Mesenchymal stem cell (in vitro differentiated cells and primary cell): ENCODE measurements at regions not wholly inside any gene's neighbourhood (a gene's known extent, or its start where the extent isn't known, plus 50 kb on each side); places are given as distances from the start of the nearest gene placed in this dataset.

ENCODE experiments used
- DNase-seq: peaks from one replicate; pipeline ENCODE4 v3.0.0-alpha.2; 2013
- H2AFZ ChIP-seq: one replicate; pipeline ENCODE4 v1.6.1; 2013; ENCODE audit warnings: low read depth, mild to moderate bottlenecking, control low read depth, inconsistent platforms, low read length, moderate library complexity
- H2AK5ac ChIP-seq: 2 replicates; pipeline ENCODE4 v1.6.1; 2013; ENCODE audit warnings: low read length, moderate library complexity, mild to moderate bottlenecking, inconsistent platforms; ENCODE audit not compliant: severe bottlenecking
- H2BK120ac ChIP-seq: one replicate; pipeline ENCODE4 v1.6.1; 2013; ENCODE audit warnings: low read depth, mild to moderate bottlenecking, inconsistent platforms, low read length, moderate library complexity
- H2BK12ac ChIP-seq, 2 experiments: one replicate each; pipeline ENCODE4 v1.6.1; 2013; ENCODE audit warnings: inconsistent platforms in 2 of 2, low read length in 2 of 2, mild to moderate bottlenecking in 2 of 2, moderate library complexity in 2 of 2, control low read depth in 1 of 2
- H2BK15ac ChIP-seq: one replicate; pipeline ENCODE4 v1.6.1; 2013; ENCODE audit warnings: mild to moderate bottlenecking, low read depth, inconsistent platforms; ENCODE audit not compliant: poor library complexity, severe bottlenecking
- H2BK5ac ChIP-seq: 2 replicates; pipeline ENCODE4 v1.6.1; 2013; ENCODE audit warnings: low read depth, mild to moderate bottlenecking, low read length, control low read depth, inconsistent platforms; ENCODE audit not compliant: poor library complexity, severe bottlenecking
- H3K14ac ChIP-seq, 2 experiments: one replicate each; pipeline ENCODE4 v1.6.1; 2013; ENCODE audit warnings: inconsistent platforms in 2 of 2, low read length in 2 of 2, control low read depth in 1 of 2, mild to moderate bottlenecking in 1 of 2, moderate library complexity in 1 of 2
- H3K18ac ChIP-seq, 2 experiments: one replicate each; pipeline ENCODE4 v1.6.1; 2013; ENCODE audit warnings: inconsistent platforms in 2 of 2, low read length in 2 of 2, control low read depth in 1 of 2, low read depth in 1 of 2, mild to moderate bottlenecking in 1 of 2
- H3K23ac ChIP-seq, 2 experiments: one replicate each; pipeline ENCODE4 v1.6.1; 2013; ENCODE audit warnings: inconsistent platforms in 2 of 2, low read length in 2 of 2, mild to moderate bottlenecking in 2 of 2, moderate library complexity in 2 of 2, control low read depth in 1 of 2
- H3K27ac ChIP-seq: 2 replicates; pipeline ENCODE4 v1.5.1; 2013; ENCODE audit warnings: mild to moderate bottlenecking, moderate library complexity, low read length, control low read depth, inconsistent platforms; ENCODE audit not compliant: poor library complexity, severe bottlenecking
- H3K27me3 ChIP-seq, 2 experiments: 2 replicates each; pipeline versions ENCODE4 v1.6.1 to v1.7.0; 2013; ENCODE audit warnings: low read length in 2 of 2, mild to moderate bottlenecking in 2 of 2, moderate library complexity in 2 of 2, control low read depth in 1 of 2, inconsistent platforms in 1 of 2; ENCODE audit not compliant: control insufficient read depth in 1 of 2, insufficient read depth in 1 of 2
- H3K36me3 ChIP-seq, 2 experiments: 2 replicates each; pipeline versions ENCODE4 v1.6.1 to v1.7.0; 2013; ENCODE audit warnings: low read length in 2 of 2, control low read depth in 1 of 2, inconsistent platforms in 1 of 2, low read depth in 1 of 2, mild to moderate bottlenecking in 1 of 2; ENCODE audit not compliant: insufficient read depth in 2 of 2, control insufficient read depth in 1 of 2
- H3K4ac ChIP-seq, 2 experiments: one replicate each; pipeline ENCODE4 v1.6.1; 2013; ENCODE audit warnings: inconsistent platforms in 2 of 2, low read length in 2 of 2, mild to moderate bottlenecking in 2 of 2, moderate library complexity in 2 of 2, control low read depth in 1 of 2, low read depth in 1 of 2
- H3K4me1 ChIP-seq: 2 replicates; pipeline ENCODE4 v1.6.1; 2013; ENCODE audit warnings: low read depth, low read length, control low read depth; ENCODE audit not compliant: control insufficient read depth, insufficient read depth
- H3K4me2 ChIP-seq: 2 replicates; pipeline ENCODE4 v1.6.1; 2013; ENCODE audit warnings: low read length, mild to moderate bottlenecking, inconsistent platforms; ENCODE audit not compliant: poor library complexity, severe bottlenecking
- H3K4me3 ChIP-seq, 2 experiments: 2 replicates each; pipeline versions ENCODE4 v1.5.1 to v1.7.0; 2013; ENCODE audit warnings: low read length in 2 of 2, mild to moderate bottlenecking in 2 of 2, control low read depth in 1 of 2, low read depth in 1 of 2; ENCODE audit not compliant: insufficient read depth in 1 of 2
- H3K79me1 ChIP-seq: replicated peaks from 2 replicates; pipeline ENCODE4 v1.6.1; 2013; ENCODE audit warnings: mild to moderate bottlenecking, control low read depth, low read length, inconsistent platforms; ENCODE audit not compliant: poor library complexity, severe bottlenecking
- H3K9ac ChIP-seq: 2 replicates; pipeline ENCODE4 v1.7.0; 2013; ENCODE audit warnings: mild to moderate bottlenecking, low read length, moderate library complexity
- H3K9me3 ChIP-seq: 2 replicates; pipeline ENCODE4 v1.7.0; 2013; ENCODE audit warnings: mild to moderate bottlenecking, low read length; ENCODE audit not compliant: control insufficient read depth
- H4K8ac ChIP-seq: one replicate; pipeline ENCODE4 v1.6.1; 2013; ENCODE audit warnings: inconsistent platforms, mild to moderate bottlenecking, low read length, moderate library complexity
- H4K91ac ChIP-seq: one replicate; pipeline ENCODE4 v1.6.1; 2013; ENCODE audit warnings: mild to moderate bottlenecking, low read length, inconsistent platforms
- WGBS: methylation state at CpG from one replicate; pipeline ENCODE4 v1.1.7; 2013; ENCODE audit warnings: mixed read lengths; 5-methylcytosine and 5-hydroxymethylcytosine counted together

DNA sequence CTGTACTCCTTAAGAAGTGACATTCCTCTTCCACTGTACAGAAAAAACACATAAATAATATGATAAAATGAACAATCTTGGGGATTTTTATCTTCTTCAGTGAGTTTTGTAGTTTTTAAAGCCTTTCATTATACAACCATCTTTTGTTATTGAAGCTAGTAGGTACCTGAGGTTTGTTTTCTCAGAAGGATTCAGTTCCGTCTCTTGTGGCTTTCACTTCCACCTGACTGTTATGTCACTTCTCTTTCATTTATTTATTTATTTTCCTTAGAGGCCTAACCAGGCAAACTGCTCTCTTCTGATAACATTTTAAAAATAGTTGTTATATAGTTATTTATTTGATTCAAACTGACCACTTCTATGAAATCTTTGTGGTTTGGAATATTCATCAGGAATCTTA is 464.2 kb downstream of the CCDC85A start:
- H3K4ac ChIP-seq: no peak overlapping the region
- no peak overlapping the region for H2BK120ac ChIP-seq
- no peak overlapping the region for H2BK12ac ChIP-seq
- H3K4me3 ChIP-seq: no peak overlapping the region
- WGBS: 100% methylated on average over 1 of the region's 1 CpG
- DNase-seq: no peak
- no peak overlapping the region for H3K27ac ChIP-seq
- no peak overlapping the region for H3K14ac ChIP-seq
- no peak overlapping the region for H3K9ac ChIP-seq
- H3K9me3 ChIP-seq: no peaks in the 10 kb centered on the region
- H4K91ac ChIP-seq: no peak overlapping the region
- no peak overlapping the region for H2BK15ac ChIP-seq
- H3K36me3 ChIP-seq: no peaks in the 10 kb centered on the region
- no peaks in the 10 kb centered on the region for H3K79me1 ChIP-seq
- H4K8ac ChIP-seq: no peak overlapping the region
- H2AK5ac ChIP-seq: no peak overlapping the region
- no peaks in the 10 kb centered on the region for H3K27me3 ChIP-seq
- H3K23ac ChIP-seq: no peak overlapping the region
- no peak overlapping the region for H2BK5ac ChIP-seq
- H3K4me1 ChIP-seq: no peaks in the 10 kb centered on the region
- no peak overlapping the region for H3K4me2 ChIP-seq
- no peak overlapping the region for H3K18ac ChIP-seq
- no peak overlapping the region for H2AFZ ChIP-seq

DNA sequence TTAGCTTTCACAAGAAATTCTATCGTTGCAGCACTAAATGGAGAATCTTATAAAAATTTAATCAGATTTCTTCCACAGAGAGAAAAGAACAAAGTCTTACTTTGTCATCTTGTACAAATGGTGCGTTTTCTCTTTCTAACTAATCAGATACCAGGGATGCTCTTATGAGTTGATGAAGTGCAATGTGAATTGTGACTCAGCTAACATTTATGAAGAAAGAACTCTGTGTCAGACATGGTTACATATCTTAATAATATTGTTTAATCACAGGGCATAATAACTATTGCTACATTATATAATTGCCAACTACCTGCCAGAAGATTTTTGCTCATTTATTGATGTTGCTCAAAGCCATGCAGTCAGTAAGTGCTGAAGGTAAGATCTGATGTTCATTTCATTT is 465.0 kb downstream of the CCDC85A start:
- no peak overlapping the region for H3K4me2 ChIP-seq
- no peak overlapping the region for H2BK12ac ChIP-seq
- no peak overlapping the region for H3K27ac ChIP-seq
- H3K9me3 ChIP-seq: no peaks in the 10 kb centered on the region
- H3K4ac ChIP-seq: no peak overlapping the region
- no peak overlapping the region for H2AK5ac ChIP-seq
- H3K18ac ChIP-seq: no peak overlapping the region
- no peak overlapping the region for H3K23ac ChIP-seq
- no peak overlapping the region for H3K14ac ChIP-seq
- H4K91ac ChIP-seq: no peak overlapping the region
- H3K27me3 ChIP-seq: no peaks in the 10 kb centered on the region
- H3K79me1 ChIP-seq: no peaks in the 10 kb centered on the region
- no peak overlapping the region for H3K9ac ChIP-seq
- no peak overlapping the region for H3K4me3 ChIP-seq
- WGBS: no CpG with 5 or more reads among the region's 2 CpGs
- H3K36me3 ChIP-seq: no peaks in the 10 kb centered on the region
- H2BK120ac ChIP-seq: no peak overlapping the region
- no peak overlapping the region for H4K8ac ChIP-seq
- no peaks in the 10 kb centered on the region for H3K4me1 ChIP-seq
- no peak overlapping the region for H2BK5ac ChIP-seq
- H2BK15ac ChIP-seq: no peak overlapping the region
- no peak for DNase-seq
- H2AFZ ChIP-seq: no peak overlapping the region

DNA sequence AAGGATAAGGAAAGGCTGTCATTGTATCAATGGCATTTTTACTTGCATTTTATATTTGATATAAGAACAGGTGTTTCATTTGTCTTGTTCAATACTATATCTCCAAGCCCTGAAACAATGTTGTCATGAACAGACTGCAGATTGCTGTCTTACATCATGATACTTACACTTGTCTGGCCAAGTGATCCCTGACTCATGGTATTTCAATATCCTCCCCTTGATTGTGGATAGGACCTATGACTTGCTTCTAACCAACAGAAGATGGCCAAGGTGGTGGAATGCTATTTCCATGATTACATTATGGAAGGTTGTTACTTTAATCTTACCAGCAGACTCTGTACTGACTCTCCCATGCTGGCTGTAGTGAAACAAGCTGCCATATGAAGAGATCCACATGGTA is 471.1 kb downstream of the CCDC85A start:
- H3K18ac ChIP-seq: no peak overlapping the region

DNA sequence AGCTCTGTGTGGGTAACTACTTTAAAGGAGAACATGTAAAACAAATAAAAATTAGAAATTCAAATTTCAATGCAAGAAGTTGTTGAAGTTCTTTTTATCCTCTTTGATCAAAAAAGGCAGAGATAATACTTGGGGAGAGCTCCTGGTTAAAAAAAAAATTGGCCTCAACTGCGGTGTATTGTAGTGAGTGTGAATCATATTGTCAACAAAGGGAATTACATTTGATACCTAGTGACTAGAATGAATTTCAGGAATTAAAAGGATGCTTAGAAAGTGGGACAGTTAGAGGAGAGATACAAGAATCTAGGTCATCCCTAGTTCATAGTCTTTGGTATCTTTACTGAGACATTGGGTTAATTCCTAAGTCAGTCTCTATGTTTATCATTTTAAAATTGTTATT is 473.0 kb downstream of the CCDC85A start:
- H3K4me1 ChIP-seq: no peaks in the 10 kb centered on the region

More for the DNA sequence above, 471.1 kb downstream of the CCDC85A start:
- Histone ChIP-seq H3K27me3 (no peaks in the 10 kb centered on the region), H4K91ac (no peak overlapping the region), H3K4me2 (no peak overlapping the region), H2AK5ac (no peak overlapping the region), H3K27ac (no peak overlapping the region), H2BK5ac (no peak overlapping the region), H3K23ac (no peak overlapping the region), H3K4me1 (no peaks in the 10 kb centered on the region), H3K9me3 (no peaks in the 10 kb centered on the region), H2BK120ac (no peak overlapping the region), H4K8ac (no peak overlapping the region), H3K4me3 (no peak overlapping the region), H2BK12ac (no peak overlapping the region), H3K4ac (no peak overlapping the region), H2AFZ (no peak overlapping the region), H3K36me3 (no peaks in the 10 kb centered on the region), H3K9ac (no peak overlapping the region), H2BK15ac (no peak overlapping the region), H3K79me1 (no peaks in the 10 kb centered on the region), H3K14ac (no peak overlapping the region)
- no peak for DNase-seq

More for the DNA sequence above, 473.0 kb downstream of the CCDC85A start:
- no peak overlapping the region for H3K18ac ChIP-seq
- no peak overlapping the region for H2BK120ac ChIP-seq
- H2BK15ac ChIP-seq: no peak overlapping the region
- no peak overlapping the region for H3K4ac ChIP-seq
- no peak overlapping the region for H3K27ac ChIP-seq
- H2BK5ac ChIP-seq: no peak overlapping the region
- no peak overlapping the region for H4K8ac ChIP-seq
- no peak overlapping the region for H4K91ac ChIP-seq
- H3K14ac ChIP-seq: no peak overlapping the region
- no peak overlapping the region for H2AFZ ChIP-seq
- no peaks in the 10 kb centered on the region for H3K27me3 ChIP-seq
- H3K23ac ChIP-seq: no peak overlapping the region
- H3K4me3 ChIP-seq: no peak overlapping the region
- 91% methylated on average over 1 of the region's 1 CpG for WGBS
- no peak for DNase-seq
- H3K9me3 ChIP-seq: no peaks in the 10 kb centered on the region
- H2BK12ac ChIP-seq: no peak overlapping the region
- no peak overlapping the region for H3K4me2 ChIP-seq
- no peaks in the 10 kb centered on the region for H3K36me3 ChIP-seq
- H3K9ac ChIP-seq: no peak overlapping the region
- H3K79me1 ChIP-seq: no peaks in the 10 kb centered on the region
- no peak overlapping the region for H2AK5ac ChIP-seq
